ENCODE measurements at regions not wholly inside any gene's neighbourhood (a gene's known extent, or its start where the extent isn't known, plus 50 kb on each side); places are given as distances from the start of the nearest gene placed in this dataset.
"Not testable (repeated sequence)": the region's sequence is repeated elsewhere in the genome, so short reads cannot be mapped to it uniquely, and the experiment has no call there.

GRCh38 chr11:71183878-71184277 lies 68.5 kb downstream of the SHANK2 start:
- DNase-seq: no peak
- ATAC-seq: no peak
- intact Hi-C loops (cut with DNase I): no loop called here

- intact Hi-C loops (cut with DNase I): no loop called here
- DNase-seq (no peak), ATAC-seq (no peak)
Observed at GRCh38 chr11:71182791-71183677, 69.3 kb downstream of the SHANK2 start.

GRCh38 chr11:71181566-71181965 lies 70.8 kb downstream of the SHANK2 start:
- ATAC-seq: no peak
- DNase-seq: no peak
- intact Hi-C loops (cut with DNase I): no loop called here

- no peak for DNase-seq
- intact Hi-C loops (cut with DNase I): no loop called here
- ATAC-seq: no peak
Observed at GRCh38 chr11:71180694-71181470, 71.5 kb downstream of the SHANK2 start.

GRCh38 chr11:71179877-71180605 lies 72.3 kb downstream of the SHANK2 start:
- no peak for ATAC-seq
- intact Hi-C loops (cut with DNase I): no loop called here
- DNase-seq: no peak

GRCh38 chr11:71178076-71178475 lies 74.3 kb downstream of the SHANK2 start:
- DNase-seq (no peak), ATAC-seq (no peak)
- intact Hi-C loops (cut with DNase I): no loop called here

- DNase-seq (no peak), ATAC-seq (no peak)
- intact Hi-C loops (cut with DNase I): no loop called here
Observed at GRCh38 chr11:71176812-71177211, 75.6 kb downstream of the SHANK2 start.

- no peak for DNase-seq
- ATAC-seq: no peak
- intact Hi-C loops (cut with DNase I): no loop called here
Observed at GRCh38 chr11:71173709-71174108, 78.7 kb downstream of the SHANK2 start.

GRCh38 chr11:71172680-71173079 lies 79.7 kb downstream of the SHANK2 start:
- no peak for ATAC-seq
- DNase-seq: no peak
- intact Hi-C loops (cut with DNase I): no loop called here

GRCh38 chr11:71171576-71171975 lies 80.8 kb downstream of the SHANK2 start:
- ATAC-seq: no peak
- intact Hi-C loops (cut with DNase I): no loop called here
- no peak for DNase-seq

- DNase-seq: no peak
- intact Hi-C loops (cut with DNase I): no loop called here
- no peak for ATAC-seq
Observed at GRCh38 chr11:71170624-71171423, 81.6 kb downstream of the SHANK2 start.

GRCh38 chr11:71169313-71169712 lies 83.1 kb downstream of the SHANK2 start:
- DNase-seq (no peak), ATAC-seq (no peak)
- intact Hi-C loops (cut with DNase I): no loop called here

- intact Hi-C loops (cut with DNase I); DNase-seq; ATAC-seq: not testable (repeated sequence)
Observed at GRCh38 chr11:71167814-71168213, 84.6 kb downstream of the SHANK2 start.

- intact Hi-C loops (cut with DNase I): no loop called here
- DNase-seq: no peak
Observed at GRCh38 chr11:71165771-71166170, 86.6 kb downstream of the SHANK2 start.

GRCh38 chr11:71164621-71165020 lies 87.8 kb downstream of the SHANK2 start:
- no peak for ATAC-seq
- no peak for DNase-seq
- intact Hi-C loops (cut with DNase I): no loop called here

More at GRCh38 chr11:71165771-71166170, 86.6 kb downstream of the SHANK2 start:
- ATAC-seq: no peak

GRCh38 chr11:71164186-71164585 lies 88.2 kb downstream of the SHANK2 start:
- DNase-seq (no peak), ATAC-seq (no peak)
- intact Hi-C loops (cut with DNase I): no loop called here

GRCh38 chr11:71163371-71163770 lies 89.0 kb downstream of the SHANK2 start:
- no peak for ATAC-seq
- intact Hi-C loops (cut with DNase I): no loop called here
- no peak for DNase-seq

GRCh38 chr11:71158936-71159335 lies 93.4 kb downstream of the SHANK2 start:
- DNase-seq (no peak), ATAC-seq (no peak)
- intact Hi-C loops (cut with DNase I): no loop called here

GRCh38 chr11:71157676-71158075 lies 94.7 kb downstream of the SHANK2 start:
- ATAC-seq; DNase-seq; intact Hi-C loops (cut with DNase I): not testable (repeated sequence)
